ENCODE measurements at regions not wholly inside any gene's neighbourhood (a gene's known extent, or its start where the extent isn't known, plus 50 kb on each side); places are given as distances from the start of the nearest gene placed in this dataset.

DNA sequence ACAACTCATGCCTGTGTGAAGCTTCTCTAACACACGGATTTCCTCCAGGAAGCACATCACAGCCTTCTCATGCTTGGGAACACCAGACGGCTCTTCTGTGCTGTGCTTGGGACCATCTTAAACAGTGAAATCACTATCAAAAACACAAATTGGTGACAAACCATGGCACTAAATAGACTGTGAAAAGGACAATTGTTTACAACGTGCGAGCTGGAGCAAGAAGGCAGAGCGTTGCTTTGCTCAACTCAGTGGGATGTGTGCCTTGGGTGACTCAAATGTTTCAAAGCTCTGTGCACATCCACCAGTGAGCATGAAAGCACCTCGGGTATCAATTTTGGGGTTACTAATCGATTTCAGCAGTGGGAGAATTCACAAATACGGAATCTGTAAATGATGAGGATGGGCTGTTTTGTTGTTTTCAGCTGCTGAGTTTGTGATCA lies 182.4 kb upstream of the ARL4C start:
- TF ChIP-seq POLR2A (IDR thresholded peaks at IDR 0.05; ENCODE audit: low read length) = no peak
- TF ChIP-seq, protein P1, sequence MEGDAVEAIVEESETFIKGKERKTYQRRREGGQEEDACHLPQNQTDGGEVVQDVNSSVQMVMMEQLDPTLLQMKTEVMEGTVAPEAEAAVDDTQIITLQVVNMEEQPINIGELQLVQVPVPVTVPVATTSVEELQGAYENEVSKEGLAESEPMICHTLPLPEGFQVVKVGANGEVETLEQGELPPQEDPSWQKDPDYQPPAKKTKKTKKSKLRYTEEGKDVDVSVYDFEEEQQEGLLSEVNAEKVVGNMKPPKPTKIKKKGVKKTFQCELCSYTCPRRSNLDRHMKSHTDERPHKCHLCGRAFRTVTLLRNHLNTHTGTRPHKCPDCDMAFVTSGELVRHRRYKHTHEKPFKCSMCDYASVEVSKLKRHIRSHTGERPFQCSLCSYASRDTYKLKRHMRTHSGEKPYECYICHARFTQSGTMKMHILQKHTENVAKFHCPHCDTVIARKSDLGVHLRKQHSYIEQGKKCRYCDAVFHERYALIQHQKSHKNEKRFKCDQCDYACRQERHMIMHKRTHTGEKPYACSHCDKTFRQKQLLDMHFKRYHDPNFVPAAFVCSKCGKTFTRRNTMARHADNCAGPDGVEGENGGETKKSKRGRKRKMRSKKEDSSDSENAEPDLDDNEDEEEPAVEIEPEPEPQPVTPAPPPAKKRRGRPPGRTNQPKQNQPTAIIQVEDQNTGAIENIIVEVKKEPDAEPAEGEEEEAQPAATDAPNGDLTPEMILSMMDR (IDR thresholded peaks at IDR 0.05) = no peak
- no peak for TF ChIP-seq SMC3 (IDR thresholded peaks at IDR 0.05)
- TF ChIP-seq NR3C1 (IDR thresholded peaks at IDR 0.05) = no peak
- TF ChIP-seq CHD2 (IDR thresholded peaks at IDR 0.05; ENCODE audit: low read length, partially characterized antibody) = no peak
- no peak for TF ChIP-seq ZSCAN20 (CRISPR knock-in tag; IDR thresholded peaks at IDR 0.05)
- TF ChIP-seq KDM1A (IDR thresholded peaks at IDR 0.05; ENCODE audit: low read depth) = no peak
- TF ChIP-seq, protein P2, sequence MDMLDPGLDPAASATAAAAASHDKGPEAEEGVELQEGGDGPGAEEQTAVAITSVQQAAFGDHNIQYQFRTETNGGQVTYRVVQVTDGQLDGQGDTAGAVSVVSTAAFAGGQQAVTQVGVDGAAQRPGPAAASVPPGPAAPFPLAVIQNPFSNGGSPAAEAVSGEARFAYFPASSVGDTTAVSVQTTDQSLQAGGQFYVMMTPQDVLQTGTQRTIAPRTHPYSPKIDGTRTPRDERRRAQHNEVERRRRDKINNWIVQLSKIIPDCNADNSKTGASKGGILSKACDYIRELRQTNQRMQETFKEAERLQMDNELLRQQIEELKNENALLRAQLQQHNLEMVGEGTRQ (IDR thresholded peaks at IDR 0.05) = no peak
- no peak for TF ChIP-seq RNF2 (IDR thresholded peaks at IDR 0.05; ENCODE audit: borderline replicate concordance, low read depth)
- TF ChIP-seq RCOR1 (IDR thresholded peaks at IDR 0.05; ENCODE audit: low read depth, low read length) = no peak
- TF ChIP-seq RAD21 (conservative IDR thresholded peaks at IDR 0.05 in 1 of 2, IDR thresholded peaks at IDR 0.05 in 1 of 2) = no peak
- TF ChIP-seq JUN (IDR thresholded peaks at IDR 0.05) = no peak
- no peak for TF ChIP-seq POLR2AphosphoS2 (conservative IDR thresholded peaks at IDR 0.05; ENCODE audit: low read length)
- no peak for TF ChIP-seq GATA3 (IDR thresholded peaks at IDR 0.05; ENCODE audit: borderline replicate concordance)
